ENCODE measurements at regions not wholly inside any gene's neighbourhood (a gene's known extent, or its start where the extent isn't known, plus 50 kb on each side); places are given as distances from the start of the nearest gene placed in this dataset.
"Not testable (repeated sequence)": the region's sequence is repeated elsewhere in the genome, so short reads cannot be mapped to it uniquely, and the experiment has no call there.

- intact Hi-C loops (cut with DNase I), result no loop called here
- no peak for DNase-seq (ENCODE audit: low spot score)
Measured at GRCh38 chr15:67941648-67942310, 101.9 kb upstream of the RNU6-1 start.

GRCh38 chr15:67943475-67943874 lies 103.6 kb upstream of the RNU6-1 start:
- intact Hi-C loops (cut with DNase I), result no loop called here

GRCh38 chr15:67944010-67944641 lies 104.3 kb upstream of the RNU6-1 start:
- intact Hi-C loops (cut with DNase I), result no loop called here
- no peak for DNase-seq (ENCODE audit: low spot score)

More at GRCh38 chr15:67943475-67943874, 103.6 kb upstream of the RNU6-1 start:
- no peak for DNase-seq (ENCODE audit: low spot score)

- no peak for DNase-seq (ENCODE audit: low spot score)
- intact Hi-C loops (cut with DNase I), result no loop called here
Measured at GRCh38 chr15:67945131-67945530, 105.3 kb upstream of the RNU6-1 start.

GRCh38 chr15:67945951-67946700 lies 106.3 kb upstream of the RNU6-1 start:
- intact Hi-C loops (cut with DNase I), result no loop called here
- DNase-seq (ENCODE audit: low spot score), result no peak

GRCh38 chr15:67946701-67947100 lies 106.9 kb upstream of the RNU6-1 start:
- no peak for DNase-seq (ENCODE audit: low spot score)
- intact Hi-C loops (cut with DNase I), result no loop called here

- intact Hi-C loops (cut with DNase I), result no loop called here
Measured at GRCh38 chr15:67947254-67948039, 106.7 kb upstream of the PIAS1 start.

GRCh38 chr15:67948215-67948614 lies 105.9 kb upstream of the PIAS1 start:
- no peak for DNase-seq (ENCODE audit: low spot score)
- intact Hi-C loops (cut with DNase I), result no loop called here

More at GRCh38 chr15:67947254-67948039, 106.7 kb upstream of the PIAS1 start:
- DNase-seq (ENCODE audit: low spot score), result no peak

GRCh38 chr15:67951187-67951586 lies 102.9 kb upstream of the PIAS1 start:
- DNase-seq (ENCODE audit: low spot score); intact Hi-C loops (cut with DNase I): not testable (repeated sequence)

- intact Hi-C loops (cut with DNase I), result no loop called here
- DNase-seq (ENCODE audit: low spot score), result no peak
Measured at GRCh38 chr15:67953299-67953698, 100.8 kb upstream of the PIAS1 start.

- intact Hi-C loops (cut with DNase I), result no loop called here
- DNase-seq (ENCODE audit: low spot score), result no peak
Measured at GRCh38 chr15:67955252-67955651, 98.9 kb upstream of the PIAS1 start.

- intact Hi-C loops (cut with DNase I), result no loop called here
- DNase-seq (ENCODE audit: low spot score), result no peak
Measured at GRCh38 chr15:67957435-67958132, 96.5 kb upstream of the PIAS1 start.

- intact Hi-C loops (cut with DNase I), result no loop called here
- peak; percentile 84 for DNase-seq (ENCODE audit: low spot score)
Measured at GRCh38 chr15:67967871-67968431, 86.2 kb upstream of the PIAS1 start.

- DNase-seq (ENCODE audit: low spot score), result no peak
- intact Hi-C loops (cut with DNase I), result no loop called here
Measured at GRCh38 chr15:67968564-67968963, 85.6 kb upstream of the PIAS1 start.

- DNase-seq (ENCODE audit: low spot score), result no peak
- intact Hi-C loops (cut with DNase I), result no loop called here
Measured at GRCh38 chr15:67968966-67969365, 85.1 kb upstream of the PIAS1 start.

- intact Hi-C loops (cut with DNase I), result no loop called here
- DNase-seq (ENCODE audit: low spot score), result no peak
Measured at GRCh38 chr15:67969892-67970291, 84.2 kb upstream of the PIAS1 start.

GRCh38 chr15:67972377-67972776 lies 81.7 kb upstream of the PIAS1 start:
- no peak for DNase-seq (ENCODE audit: low spot score)
- intact Hi-C loops (cut with DNase I), result no loop called here

- no peak for DNase-seq (ENCODE audit: low spot score)
- intact Hi-C loops (cut with DNase I), result no loop called here
Measured at GRCh38 chr15:67973846-67974245, 80.3 kb upstream of the PIAS1 start.

GRCh38 chr15:67976506-67977073 lies 77.5 kb upstream of the PIAS1 start:
- intact Hi-C loops (cut with DNase I), result no loop called here
- DNase-seq (ENCODE audit: low spot score), result no peak

Data from cardiac septum (tissue), 1 donor.